HG03378 (cell line): ENCODE measurements at regions not wholly inside any gene's neighbourhood (a gene's known extent, or its start where the extent isn't known, plus 50 kb on each side); places are given as distances from the start of the nearest gene placed in this dataset.
"Not testable (repeated sequence)": the region's sequence is repeated elsewhere in the genome, so short reads cannot be mapped to it uniquely, and the experiment has no call there.

Experiments
- ATAC-seq: cut with Tn5 transposase; IDR thresholded peaks from one replicate; pipeline ENCODE4 v1.9.1; 2021; ENCODE audit warnings: mild to moderate bottlenecking, moderate library complexity; ENCODE audit not compliant: unreplicated experiment

DNA sequence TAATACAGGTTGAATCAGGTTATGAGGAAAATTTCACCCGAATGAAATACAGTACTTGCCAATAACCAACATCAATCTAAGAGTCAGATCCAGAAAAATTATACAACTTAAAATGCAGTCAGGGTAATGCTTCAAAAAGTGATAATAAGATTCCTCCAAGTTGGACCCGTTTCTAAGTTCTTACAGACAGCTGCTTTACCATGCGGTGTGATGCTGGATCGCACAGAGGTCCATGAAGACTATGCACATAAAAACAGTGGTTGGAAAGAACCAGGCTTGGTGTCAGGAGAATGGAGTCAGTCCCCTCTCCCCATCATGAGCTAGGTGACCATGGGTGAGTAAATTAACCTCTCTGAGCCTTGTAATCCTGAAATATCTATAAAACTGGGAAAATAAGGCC lies 261.3 kb downstream of the QDPR start:
- no peak for ATAC-seq

DNA sequence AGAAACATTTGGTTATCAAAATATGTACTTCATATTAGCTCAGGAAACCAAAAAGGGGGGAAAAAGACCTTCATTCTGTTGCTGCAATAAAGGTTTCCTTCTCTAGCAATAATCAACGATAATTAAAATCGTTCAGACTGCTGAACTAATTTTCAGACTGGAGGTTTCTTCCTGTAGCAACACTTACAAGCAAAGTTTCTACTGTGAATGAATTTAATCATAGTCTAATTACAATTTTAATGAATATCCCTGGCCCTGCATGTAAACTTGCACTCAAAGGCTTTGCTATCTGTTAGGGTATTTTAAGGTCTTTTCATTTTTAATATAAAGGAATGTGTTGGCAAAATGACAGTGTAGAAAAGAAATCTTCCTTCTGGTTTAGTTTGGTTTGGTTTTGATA lies 265.2 kb downstream of the QDPR start:
- no peak for ATAC-seq

DNA sequence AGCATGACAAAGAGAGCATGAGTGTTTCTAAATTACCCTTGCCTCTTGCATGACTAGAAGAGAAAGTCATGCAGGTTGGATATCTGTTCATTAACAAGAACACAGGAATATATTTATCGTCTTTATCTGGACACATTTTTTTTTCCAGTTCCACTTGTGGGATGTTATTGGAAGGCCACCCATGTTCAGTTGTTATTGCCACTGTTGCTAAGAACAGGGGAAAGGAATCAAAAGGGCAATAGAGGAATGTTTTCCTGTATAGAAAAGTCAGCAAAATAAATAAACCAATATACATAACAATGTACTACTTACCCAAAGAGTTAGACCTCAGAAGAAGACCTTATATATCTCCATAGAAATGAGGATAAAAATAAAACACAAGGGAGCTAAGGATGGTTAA lies 270.1 kb downstream of the QDPR start:
- ATAC-seq, result no peak

DNA sequence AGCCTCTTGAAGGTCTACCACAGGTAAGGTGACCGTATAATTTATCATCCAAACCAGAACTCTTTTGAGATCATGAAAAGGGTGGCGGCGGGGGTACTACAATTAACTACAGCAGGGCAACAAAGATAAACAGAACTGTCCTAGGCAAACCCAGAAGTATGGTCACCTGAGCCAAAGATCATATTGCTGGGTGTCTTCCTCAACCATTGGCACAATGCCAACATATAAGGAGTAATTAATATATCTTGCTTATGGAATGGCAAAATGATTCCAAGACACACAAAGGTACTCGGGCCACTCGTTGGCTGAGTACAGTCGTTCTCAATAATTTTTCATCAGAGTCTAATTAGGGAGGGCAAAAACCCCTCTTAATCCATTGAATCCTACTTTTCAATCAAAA lies 273.3 kb downstream of the QDPR start:
- no peak for ATAC-seq

DNA sequence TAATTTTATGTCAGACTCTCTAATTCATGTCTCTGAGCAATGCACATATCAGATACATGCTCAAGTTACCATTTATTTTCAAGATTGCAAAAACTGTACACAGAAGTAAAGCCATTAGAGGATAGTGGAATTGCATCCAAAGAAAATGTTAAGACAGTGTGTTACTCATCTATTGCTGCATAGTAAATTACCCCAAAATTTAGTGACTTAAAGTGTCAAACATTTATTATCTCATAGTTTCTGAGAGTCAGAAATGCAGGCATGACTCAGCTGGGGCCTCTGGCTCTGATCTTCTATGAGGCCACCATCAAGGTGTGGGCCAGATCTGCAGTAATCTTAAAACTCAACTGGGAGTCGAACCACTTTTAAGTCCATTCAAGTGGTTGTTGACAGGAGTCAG lies 275.2 kb downstream of the QDPR start:
- no peak for ATAC-seq

DNA sequence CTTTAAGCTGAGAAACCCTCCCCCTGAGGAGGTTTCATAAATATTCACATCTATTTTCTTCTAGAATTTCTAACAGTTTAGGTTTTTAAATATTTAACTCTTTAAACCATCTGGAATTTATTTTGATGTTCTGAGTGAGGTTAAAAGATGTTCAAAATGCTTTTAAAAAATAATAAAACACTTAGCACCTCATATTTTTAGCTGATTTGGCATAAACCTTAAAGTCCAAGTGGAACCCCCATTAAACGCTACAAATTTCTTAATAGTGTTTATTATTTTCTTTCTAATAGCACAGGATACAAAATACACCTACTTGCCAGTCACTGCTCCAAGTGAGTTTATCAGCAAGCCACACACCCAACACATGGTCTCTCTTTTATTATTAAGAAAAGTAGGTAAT lies 277.2 kb downstream of the QDPR start:
- ATAC-seq, result no peak

DNA sequence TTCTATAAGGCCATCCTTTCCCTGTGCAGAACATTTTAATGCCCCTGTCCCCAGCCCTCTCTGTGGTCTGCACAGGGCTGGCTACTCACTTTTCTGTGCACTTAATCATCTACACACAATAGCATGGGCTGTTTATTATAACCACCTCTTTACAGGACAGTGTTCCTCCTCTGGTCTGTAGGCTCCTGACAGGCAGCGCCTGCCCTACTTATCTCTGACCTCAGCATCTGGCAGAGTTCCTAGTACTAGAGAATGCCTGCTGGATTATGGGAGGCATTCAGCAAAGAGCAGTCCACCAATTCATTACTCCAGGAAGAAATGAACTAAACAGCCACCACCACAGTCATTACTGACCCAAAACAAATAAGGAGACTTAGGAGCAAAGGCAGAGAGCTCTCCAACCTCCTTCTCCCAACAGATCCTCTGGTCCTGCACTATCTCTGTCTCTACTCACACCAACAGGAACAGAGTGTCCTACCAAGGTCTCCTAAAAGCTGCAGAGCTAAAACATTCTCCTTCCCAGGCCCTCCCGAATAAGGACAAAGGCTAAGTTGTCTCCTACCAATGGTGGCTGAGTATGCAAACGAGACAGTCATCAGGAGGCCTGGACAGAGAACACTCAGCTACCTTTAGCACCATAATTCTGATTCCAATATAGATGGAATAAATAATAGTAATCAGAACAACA lies 279.2 kb downstream of the QDPR start:
- no peak for ATAC-seq

DNA sequence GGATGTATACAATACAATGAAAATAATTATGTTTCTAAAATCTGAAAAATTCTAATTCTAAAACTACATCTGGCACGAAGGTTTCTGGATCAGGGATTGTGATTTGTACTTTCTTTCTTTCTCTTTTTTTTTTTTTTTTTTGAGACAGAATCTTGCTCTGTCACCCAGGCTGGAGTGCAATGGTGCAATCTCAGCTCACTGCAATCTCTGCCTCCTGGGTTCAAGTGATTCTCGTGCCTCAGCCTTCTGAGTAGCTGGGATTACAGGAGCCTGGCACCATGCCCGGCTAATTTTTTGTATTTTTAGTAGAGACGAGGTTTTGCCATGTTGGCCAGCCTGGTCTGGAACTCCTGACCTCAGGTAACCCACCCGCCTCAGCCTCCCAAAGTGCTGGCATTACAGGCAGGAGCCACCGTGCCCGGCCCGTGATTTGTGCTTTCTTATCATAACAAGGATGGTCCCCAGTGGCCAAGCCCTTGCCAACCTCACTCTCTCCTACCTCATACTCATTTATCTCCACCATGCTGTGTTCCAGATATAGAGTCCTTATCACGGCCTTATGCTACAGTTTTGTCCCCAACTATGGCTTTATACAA lies 279.9 kb downstream of the QDPR start:
- not testable (repeated sequence) for ATAC-seq

DNA sequence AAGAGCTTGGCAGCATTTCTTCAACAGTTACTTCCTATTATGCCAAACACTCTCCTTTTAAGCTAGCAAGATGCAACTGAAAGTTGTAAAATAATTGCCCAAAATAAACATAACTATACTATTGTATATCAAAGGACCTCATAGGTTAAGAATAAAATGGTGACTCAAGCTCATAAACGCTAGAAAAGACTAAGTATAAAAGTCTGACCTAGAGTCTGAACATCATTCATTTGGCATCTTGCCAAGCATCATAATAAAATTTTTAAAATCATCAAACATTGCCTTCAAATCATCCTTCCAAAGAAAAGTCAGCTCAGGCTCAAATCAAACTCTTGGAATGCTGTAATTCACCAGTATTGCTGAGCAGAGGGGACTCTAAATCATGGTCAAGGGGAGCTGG lies 281.2 kb downstream of the QDPR start:
- ATAC-seq, result no peak

DNA sequence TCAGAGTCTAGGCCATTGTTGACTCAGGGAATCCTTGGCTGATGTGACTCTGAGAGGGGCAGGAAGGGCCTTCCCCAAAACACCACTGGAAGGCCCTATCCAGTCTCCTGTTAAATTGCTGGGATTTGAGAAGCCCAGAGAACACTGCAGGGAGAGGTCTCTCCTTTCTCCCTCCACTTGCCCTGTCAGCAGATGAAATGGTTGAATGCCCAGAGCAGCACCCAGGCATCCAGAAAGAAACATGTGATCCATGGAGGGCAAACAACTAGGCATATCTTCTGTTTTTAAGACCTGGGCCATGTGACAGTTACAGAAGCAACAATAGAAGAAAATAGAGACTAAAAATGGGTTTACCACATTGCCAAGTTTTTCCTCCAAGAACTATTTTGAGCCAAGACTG lies 291.1 kb downstream of the QDPR start:
- no peak for ATAC-seq

DNA sequence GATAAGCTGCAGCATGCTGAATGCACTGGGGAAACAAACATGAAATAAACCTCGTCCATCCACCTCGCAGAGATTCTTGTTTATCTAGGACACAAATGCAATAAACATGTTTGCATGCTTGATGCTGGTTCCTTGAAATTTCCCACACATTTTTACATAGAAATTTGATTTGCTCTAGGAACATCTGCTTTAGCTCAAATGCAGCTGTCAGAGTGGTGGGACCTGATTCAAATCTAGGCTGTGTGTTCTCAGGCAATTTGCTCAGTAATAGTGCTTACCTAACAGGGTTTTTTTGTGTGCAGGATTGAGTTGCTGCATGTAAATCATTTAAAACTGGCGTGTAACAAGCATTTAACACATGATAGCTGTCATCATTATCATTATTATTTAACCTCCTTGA lies 293.1 kb downstream of the QDPR start:
- ATAC-seq, result no peak

DNA sequence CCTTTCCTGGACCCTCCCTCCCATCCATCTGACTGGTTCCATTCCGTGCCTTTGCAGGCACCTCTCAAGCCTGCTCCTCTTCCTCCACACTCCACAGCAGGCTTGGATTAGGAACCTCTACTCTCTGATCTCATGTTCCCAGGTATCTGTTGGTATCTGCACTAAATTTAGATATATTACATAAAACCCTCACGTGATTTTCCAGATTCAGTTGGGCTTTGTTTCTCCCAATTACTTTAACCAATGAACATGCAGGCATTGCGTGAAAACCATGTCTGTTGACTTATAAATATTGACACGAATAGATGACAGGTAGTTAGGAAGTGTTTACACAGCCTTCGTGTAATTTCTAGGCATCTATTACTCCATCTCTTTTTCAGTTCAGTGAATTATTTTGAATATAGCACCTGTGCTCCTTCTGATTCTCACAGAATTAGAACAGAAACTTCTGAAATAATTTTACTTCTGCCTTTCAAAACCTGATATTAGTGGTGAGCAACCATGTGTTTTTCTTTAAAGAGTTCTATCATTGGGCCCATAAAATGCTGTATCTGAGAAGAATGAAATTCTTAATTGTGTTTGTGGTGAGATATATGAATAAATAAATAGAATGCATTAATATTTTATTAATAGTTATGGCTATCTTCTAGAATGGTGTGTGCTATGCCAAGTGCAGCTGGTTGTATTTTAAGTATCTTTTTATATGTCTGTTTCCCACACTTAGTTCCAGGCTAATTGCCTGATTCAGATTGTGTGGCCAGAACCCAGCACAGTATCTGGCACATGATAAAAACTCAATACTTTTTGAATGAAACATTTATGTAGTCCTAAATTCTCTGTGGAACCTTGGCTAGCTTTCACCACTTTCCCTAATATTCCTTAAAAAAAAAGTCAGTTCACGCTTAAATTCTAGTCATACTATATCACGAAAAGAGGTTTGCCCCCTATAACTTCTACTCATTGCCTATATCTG lies 304.8 kb downstream of the QDPR start:
- no peak for ATAC-seq

DNA sequence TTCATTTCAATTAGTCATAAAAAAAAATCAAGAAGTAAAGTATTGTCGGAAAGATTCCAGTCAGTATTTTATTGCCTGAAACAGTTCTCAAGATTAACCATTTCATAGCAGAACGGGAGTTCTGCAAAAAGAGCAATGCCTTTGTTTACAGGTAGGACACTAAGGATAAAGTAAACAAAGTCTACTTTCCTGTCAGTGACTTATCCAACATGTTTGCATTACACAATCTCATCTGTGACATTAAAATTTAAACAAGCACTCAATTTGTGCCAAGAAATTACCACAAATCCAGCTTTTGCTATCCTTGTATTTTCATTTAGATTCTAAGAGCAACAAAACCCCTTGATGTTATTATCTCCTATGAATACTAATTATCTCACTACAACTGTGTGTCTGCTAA lies 306.5 kb upstream of the LDB2 start:
- ATAC-seq, result no peak

DNA sequence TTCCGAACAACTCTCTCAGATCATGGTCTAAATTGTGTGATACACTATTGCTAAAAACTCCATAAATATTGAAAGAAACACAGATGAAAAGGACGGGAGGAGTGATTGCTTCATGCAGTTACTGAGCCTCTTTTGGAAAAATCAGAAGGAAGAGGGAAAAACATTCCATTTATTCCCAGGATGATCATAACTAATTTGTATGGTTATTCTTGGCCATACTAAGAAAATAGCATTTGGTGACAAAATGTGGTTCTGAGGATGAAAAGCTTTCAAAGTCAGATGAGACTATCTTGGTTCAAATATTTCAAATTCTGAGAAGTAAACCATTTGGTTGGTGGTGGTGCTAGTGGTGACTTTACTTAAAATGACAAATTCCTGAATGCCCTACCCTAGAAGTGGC lies 305.4 kb upstream of the LDB2 start:
- ATAC-seq, result no peak

DNA sequence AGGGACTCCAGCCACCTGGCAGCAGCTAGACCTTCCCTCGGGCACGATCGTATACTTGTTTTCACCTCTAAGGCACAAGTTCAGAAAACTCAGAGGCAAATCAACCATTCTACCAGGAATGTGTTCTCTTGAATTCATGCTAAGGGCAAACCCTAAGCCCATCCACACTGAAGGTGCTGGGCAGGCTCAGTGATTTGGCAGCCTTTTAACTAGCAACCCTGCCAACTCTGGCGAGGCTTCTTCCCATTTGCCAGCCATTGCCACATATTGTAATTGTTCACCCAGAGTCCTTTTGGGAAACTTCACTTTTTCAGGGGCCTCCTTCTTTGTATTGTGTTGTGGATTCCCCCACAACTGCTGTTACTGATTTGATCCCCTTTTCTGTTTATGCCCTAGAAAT lies 298.6 kb upstream of the LDB2 start:
- ATAC-seq, result no peak

DNA sequence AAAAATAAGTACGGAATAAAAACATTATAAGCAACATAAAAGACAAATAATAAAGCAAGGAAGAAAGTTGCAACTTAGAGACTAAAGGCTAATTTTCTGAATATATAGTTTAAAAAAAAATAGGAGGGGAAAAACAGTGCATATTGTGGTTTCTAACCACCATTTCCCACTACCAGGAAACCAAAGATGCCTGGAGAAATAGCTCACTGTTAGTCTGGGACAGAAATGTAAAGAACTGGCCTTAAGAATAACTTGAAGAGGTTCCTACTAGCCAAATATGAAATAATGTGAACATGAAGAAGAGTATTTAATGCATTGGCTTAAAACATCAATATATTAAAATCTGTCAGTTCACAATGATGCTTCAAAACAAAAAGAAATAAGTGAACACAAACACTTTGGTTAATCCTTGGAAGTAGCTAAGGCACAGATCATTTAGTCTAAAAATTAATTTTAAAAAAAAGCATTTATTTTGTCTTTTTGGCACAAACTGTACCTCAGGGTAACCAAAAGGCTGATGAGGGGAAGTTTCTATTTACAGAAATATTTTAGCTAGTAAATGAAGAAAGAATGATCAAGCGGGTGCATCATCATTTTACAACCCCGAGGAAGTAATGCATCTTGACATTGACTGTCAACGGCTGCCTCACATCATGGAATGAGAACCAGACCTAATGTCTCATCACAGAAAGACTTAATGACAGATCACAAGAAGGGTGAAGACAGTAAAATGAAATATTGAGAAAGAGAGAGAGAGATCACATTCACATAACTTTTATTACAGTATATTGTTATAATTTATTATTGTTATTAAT lies 297.2 kb upstream of the LDB2 start:
- no peak for ATAC-seq

DNA sequence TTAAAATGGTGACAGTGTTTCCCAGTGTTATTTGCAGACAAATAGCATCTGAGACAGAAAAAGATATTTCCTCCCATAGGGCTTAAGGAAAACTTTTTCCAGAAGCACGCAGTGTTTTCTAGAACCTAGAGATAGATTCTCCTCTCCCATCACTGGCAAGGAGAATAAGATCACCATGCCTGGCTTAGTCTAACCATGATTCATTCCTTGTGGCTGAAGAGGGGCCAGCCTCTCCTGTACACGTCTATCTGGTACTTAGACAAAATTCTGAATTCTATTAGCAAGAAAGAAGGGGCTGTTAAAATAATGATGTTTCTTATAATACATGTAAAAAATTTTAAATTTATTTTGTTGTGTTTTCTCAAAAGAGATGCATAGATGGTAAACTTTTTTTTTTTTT lies 296.1 kb upstream of the LDB2 start:
- no peak for ATAC-seq

DNA sequence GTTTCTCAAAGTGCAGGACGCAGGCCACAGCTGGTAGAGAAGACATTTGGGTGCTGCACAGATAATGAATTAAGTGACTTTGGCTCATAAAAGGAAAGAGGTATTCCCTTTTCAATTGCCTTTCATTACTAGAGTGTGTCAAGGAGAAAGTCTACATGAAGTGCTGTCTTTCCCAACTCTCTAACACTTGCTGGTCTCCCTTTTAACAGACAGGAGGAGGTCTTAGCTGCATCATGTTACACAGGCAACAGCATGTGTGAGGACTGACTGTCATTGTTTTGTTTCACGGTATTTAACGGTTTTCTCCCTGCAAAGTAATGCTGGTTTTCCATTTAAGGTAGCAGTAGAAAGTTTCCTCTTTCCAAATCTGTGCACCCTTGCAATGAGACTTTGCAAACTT lies 291.3 kb upstream of the LDB2 start:
- ATAC-seq, result no peak

DNA sequence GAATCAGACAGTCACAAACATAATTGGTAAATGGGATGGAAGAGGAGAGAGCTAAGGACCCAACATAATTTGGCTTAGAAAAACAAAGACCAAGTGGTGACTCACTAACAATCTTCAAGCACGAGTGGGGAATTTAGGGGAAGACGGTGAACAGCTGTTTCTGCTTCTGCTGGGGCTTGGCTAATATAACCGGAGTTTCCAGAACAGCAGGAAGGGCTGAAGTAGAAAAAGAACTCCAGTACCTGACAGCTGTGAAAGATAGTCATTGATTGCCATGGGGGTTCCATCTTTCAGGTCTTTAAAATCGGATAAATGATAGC lies 290.9 kb upstream of the LDB2 start:
- no peak for ATAC-seq

DNA sequence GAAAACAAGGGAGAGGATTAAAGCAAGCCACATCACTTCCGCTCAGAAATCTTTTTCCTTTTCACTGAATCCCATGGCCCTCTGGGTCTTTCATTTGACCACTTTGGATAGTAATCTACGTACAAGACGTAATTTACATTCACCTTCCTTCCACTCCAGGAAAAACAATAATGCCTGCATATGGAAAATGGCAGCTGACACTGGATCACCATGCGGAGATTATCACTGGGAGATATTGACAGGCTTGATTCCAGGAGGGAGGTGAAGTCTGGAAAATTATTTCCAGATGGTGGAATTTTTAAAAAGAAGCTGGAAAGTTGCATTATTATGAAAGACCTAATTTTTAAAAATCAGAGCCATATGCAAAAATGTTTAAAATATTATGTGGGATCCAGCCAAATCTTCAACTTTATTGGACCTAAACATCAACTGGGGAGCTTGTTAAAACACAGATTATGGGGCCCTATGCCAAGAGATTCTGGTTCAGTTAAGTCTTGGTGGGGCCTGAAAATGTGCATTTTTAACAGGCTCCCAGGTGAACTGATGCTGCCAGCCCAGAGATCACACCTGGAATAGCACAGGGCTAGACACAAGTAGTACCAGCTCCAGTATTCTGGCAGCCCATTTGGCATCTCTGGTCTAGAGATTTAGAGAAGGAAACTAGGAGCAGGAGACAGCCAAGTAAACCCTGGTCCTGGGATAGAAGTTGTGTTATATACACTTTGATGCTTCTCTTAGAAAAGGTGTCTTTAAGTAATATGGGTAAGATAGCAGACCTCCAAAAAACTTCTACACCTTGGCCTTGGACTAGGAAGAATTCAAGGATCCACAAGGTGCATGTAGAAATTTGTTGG lies 290.3 kb upstream of the LDB2 start:
- ATAC-seq, result no peak
